Gastroesophageal sphincter (tissue), 3 donors: ENCODE measurements at regions not wholly inside any gene's neighbourhood (a gene's known extent, or its start where the extent isn't known, plus 50 kb on each side); places are given as distances from the start of the nearest gene placed in this dataset.

Experiments
- EP300 ChIP-seq: sonication (generic); formaldehyde crosslinking; IDR thresholded peaks from one replicate; pipeline ENCODE4 v1.6.1; 2017; ENCODE audit warnings: antibody characterized with exemption, mild to moderate bottlenecking
- POLR2A ChIP-seq, 2 donors: fragments of 450-650 bp; IDR thresholded peaks; one replicate each; pipeline ENCODE4 v1.6.1; 2017; ENCODE audit warnings: antibody characterized with exemption in 2 of 2, mild to moderate bottlenecking in 2 of 2, moderate library complexity in 1 of 2
- POLR2AphosphoS5 ChIP-seq: sonication (generic); formaldehyde crosslinking; IDR thresholded peaks from one replicate; pipeline ENCODE4 v1.6.1; 2017; ENCODE audit warnings: antibody characterized with exemption
- TF ChIP-seq, protein P1 (sequence below), 4 experiments: fragments of 200-600 bp in 2 of 4; fragments of 450-650 bp in 2 of 4; sonication (generic) in 1 of 4; IDR thresholded peaks; one replicate each; pipeline ENCODE4 v1.5.1; 2017 to 2019; ENCODE audit warnings: antibody characterized with exemption in 4 of 4, mild to moderate bottlenecking in 2 of 4, moderate library complexity in 2 of 4

DNA sequence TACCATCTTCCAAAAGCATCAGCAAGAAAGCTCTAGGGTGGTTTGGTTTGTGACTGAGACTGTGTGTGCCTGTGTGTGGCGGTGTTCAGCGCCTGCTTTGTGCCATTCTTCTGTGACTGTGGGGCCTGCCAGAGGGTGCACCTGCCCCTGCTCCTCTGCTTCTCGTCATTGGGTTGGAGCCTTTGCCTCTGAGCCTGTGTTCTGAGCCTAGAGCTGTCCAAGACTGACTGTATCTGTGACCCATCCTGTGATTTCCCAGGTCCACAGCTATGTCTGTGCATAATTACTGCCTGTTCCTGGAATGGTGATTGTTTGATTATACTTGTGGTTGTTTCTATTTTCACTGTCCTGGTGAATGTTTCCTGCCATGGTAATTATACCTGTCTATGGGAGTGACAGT, 57.1 kb upstream of the KLHL29 start:
- TF ChIP-seq, protein P1, sequence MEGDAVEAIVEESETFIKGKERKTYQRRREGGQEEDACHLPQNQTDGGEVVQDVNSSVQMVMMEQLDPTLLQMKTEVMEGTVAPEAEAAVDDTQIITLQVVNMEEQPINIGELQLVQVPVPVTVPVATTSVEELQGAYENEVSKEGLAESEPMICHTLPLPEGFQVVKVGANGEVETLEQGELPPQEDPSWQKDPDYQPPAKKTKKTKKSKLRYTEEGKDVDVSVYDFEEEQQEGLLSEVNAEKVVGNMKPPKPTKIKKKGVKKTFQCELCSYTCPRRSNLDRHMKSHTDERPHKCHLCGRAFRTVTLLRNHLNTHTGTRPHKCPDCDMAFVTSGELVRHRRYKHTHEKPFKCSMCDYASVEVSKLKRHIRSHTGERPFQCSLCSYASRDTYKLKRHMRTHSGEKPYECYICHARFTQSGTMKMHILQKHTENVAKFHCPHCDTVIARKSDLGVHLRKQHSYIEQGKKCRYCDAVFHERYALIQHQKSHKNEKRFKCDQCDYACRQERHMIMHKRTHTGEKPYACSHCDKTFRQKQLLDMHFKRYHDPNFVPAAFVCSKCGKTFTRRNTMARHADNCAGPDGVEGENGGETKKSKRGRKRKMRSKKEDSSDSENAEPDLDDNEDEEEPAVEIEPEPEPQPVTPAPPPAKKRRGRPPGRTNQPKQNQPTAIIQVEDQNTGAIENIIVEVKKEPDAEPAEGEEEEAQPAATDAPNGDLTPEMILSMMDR (IDR thresholded peaks at IDR 0.05): no peak
- TF ChIP-seq POLR2AphosphoS5 (no peak), POLR2A (IDR thresholded peaks at IDR 0.05) (no peak), EP300 (no peak)
